Gastroesophageal sphincter (tissue), 2 donors: ENCODE measurements at regions not wholly inside any gene's neighbourhood (a gene's known extent, or its start where the extent isn't known, plus 50 kb on each side); places are given as distances from the start of the nearest gene placed in this dataset.

Experiments used
- POLR2A ChIP-seq, 2 donors: fragments of 450-650 bp; IDR thresholded peaks; one replicate each; pipeline ENCODE4 v1.6.1; 2017; ENCODE audit warnings: antibody characterized with exemption in 2 of 2, mild to moderate bottlenecking in 2 of 2, moderate library complexity in 1 of 2
- POLR2AphosphoS5 ChIP-seq: sonication (generic); formaldehyde crosslinking; IDR thresholded peaks from one replicate; pipeline ENCODE4 v1.6.1; 2017; ENCODE audit warnings: antibody characterized with exemption

GRCh38 chr2:83582589-83582988, 876.5 kb downstream of the SUCLG1 start:
- TF ChIP-seq POLR2AphosphoS5 (no peak), POLR2A (IDR thresholded peaks at IDR 0.05) (no peak)
